ENCODE measurements at regions not wholly inside any gene's neighbourhood (a gene's known extent, or its start where the extent isn't known, plus 50 kb on each side); places are given as distances from the start of the nearest gene placed in this dataset.

DNA sequence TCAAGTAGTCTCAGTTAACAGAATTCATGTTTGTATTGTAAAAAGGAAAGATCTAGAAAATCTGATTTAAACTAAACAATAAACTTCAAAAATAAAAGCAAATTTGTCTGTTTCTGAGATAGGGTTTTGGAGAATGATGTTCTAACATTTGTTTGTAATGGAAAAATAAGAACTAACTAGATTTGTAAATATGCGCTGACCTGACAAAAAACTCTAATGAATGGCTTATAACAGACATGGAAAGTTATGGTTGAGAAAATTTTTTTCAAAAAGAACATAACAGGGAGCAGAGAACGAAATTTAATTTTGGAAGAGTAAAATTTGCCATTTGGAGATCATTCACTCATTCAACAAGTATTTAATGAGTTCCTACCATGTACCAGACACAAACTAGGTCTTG is 179.0 kb upstream of the TARS1 start:
- TF ChIP-seq, protein P1, sequence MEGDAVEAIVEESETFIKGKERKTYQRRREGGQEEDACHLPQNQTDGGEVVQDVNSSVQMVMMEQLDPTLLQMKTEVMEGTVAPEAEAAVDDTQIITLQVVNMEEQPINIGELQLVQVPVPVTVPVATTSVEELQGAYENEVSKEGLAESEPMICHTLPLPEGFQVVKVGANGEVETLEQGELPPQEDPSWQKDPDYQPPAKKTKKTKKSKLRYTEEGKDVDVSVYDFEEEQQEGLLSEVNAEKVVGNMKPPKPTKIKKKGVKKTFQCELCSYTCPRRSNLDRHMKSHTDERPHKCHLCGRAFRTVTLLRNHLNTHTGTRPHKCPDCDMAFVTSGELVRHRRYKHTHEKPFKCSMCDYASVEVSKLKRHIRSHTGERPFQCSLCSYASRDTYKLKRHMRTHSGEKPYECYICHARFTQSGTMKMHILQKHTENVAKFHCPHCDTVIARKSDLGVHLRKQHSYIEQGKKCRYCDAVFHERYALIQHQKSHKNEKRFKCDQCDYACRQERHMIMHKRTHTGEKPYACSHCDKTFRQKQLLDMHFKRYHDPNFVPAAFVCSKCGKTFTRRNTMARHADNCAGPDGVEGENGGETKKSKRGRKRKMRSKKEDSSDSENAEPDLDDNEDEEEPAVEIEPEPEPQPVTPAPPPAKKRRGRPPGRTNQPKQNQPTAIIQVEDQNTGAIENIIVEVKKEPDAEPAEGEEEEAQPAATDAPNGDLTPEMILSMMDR (conservative IDR thresholded peaks at IDR 0.05; ENCODE audit: low read depth, low read length), result no peak
- no peak for TF ChIP-seq EZH2 (IDR thresholded peaks at IDR 0.05; ENCODE audit: low read length, unreplicated experiment)
- TF ChIP-seq EZH2phosphoT487 (IDR thresholded peaks at IDR 0.05; ENCODE audit: borderline replicate concordance, low read length), result no peak

All from PC-3 (cell line).